ENCODE measurements at regions not wholly inside any gene's neighbourhood (a gene's known extent, or its start where the extent isn't known, plus 50 kb on each side); places are given as distances from the start of the nearest gene placed in this dataset.

GRCh38 chr7:52537051-52537450 lies 498.4 kb upstream of the POM121L12 start:
- DNase-seq (ENCODE audit: low read depth), result no peak
- TF ChIP-seq CTCF (IDR thresholded peaks at IDR 0.05; ENCODE audit: insufficient read depth, low read depth, low read length, missing control alignments), result no peak

GRCh38 chr7:52525772-52526341 lies 509.6 kb upstream of the POM121L12 start:
- DNase-seq (ENCODE audit: low read depth), result no peak
- TF ChIP-seq CTCF (IDR thresholded peaks at IDR 0.05; ENCODE audit: insufficient read depth, low read depth, low read length, missing control alignments), result no peak
- H3K4me3 ChIP-seq (ENCODE audit: low read depth, low read length), result no peak overlapping the region

More at GRCh38 chr7:52537051-52537450, 498.4 kb upstream of the POM121L12 start:
- no peak overlapping the region for H3K4me3 ChIP-seq (ENCODE audit: low read depth, low read length)

- no peak for DNase-seq (ENCODE audit: low read depth)
- no peak overlapping the region for H3K4me3 ChIP-seq (ENCODE audit: low read depth, low read length)
- no peak for TF ChIP-seq CTCF (IDR thresholded peaks at IDR 0.05; ENCODE audit: insufficient read depth, low read depth, low read length, missing control alignments)
These were observed 516.6 kb upstream of the POM121L12 start for GRCh38 chr7:52518869-52519268.

GRCh38 chr7:52512656-52513055 lies 522.8 kb upstream of the POM121L12 start:
- H3K4me3 ChIP-seq (ENCODE audit: low read depth, low read length), result no peak overlapping the region
- no peak for TF ChIP-seq CTCF (IDR thresholded peaks at IDR 0.05; ENCODE audit: insufficient read depth, low read depth, low read length, missing control alignments)
- no peak for DNase-seq (ENCODE audit: low read depth)

GRCh38 chr7:52507546-52508255 lies 527.7 kb upstream of the POM121L12 start:
- no peak overlapping the region for H3K4me3 ChIP-seq (ENCODE audit: low read depth, low read length)
- no peak for TF ChIP-seq CTCF (IDR thresholded peaks at IDR 0.05; ENCODE audit: insufficient read depth, low read depth, low read length, missing control alignments)

GRCh38 chr7:52506325-52506724 lies 529.1 kb upstream of the POM121L12 start:
- no peak for DNase-seq (ENCODE audit: low read depth)
- no peak for TF ChIP-seq CTCF (IDR thresholded peaks at IDR 0.05; ENCODE audit: insufficient read depth, low read depth, low read length, missing control alignments)
- H3K4me3 ChIP-seq (ENCODE audit: low read depth, low read length), result no peak overlapping the region

More at GRCh38 chr7:52507546-52508255, 527.7 kb upstream of the POM121L12 start:
- DNase-seq (ENCODE audit: low read depth), result no peak

Measured in GM12865 (cell line).